ENCODE measurements at regions not wholly inside any gene's neighbourhood (a gene's known extent, or its start where the extent isn't known, plus 50 kb on each side); places are given as distances from the start of the nearest gene placed in this dataset.

DNA sequence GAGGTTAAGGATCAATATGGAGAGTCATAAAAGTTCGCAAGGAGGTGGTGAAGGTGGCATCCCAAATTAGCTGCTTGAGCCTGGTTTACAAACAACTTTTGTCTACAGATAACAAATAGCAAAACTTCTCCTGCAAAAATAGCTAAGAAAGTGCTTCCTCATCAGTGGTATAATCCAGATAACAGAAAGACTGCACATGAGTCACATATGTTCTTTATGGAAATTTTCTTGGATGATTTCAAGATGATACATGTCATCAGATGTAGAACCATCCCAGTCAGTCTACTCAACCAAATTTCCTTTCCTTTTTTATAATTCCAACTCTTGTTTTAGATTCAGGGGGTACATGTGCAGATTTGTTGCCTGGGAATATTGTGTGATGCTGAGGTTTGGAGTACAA lies 133.0 kb downstream of the BTG1 start:
- peaks cover 0 to 22% (median 5%) of the 10 kb centered on the region in 11 donors for H3K9me3 Mint-ChIP-seq
- H3K27me3 Mint-ChIP-seq, result no peaks in the 10 kb centered on the region
- Histone ChIP-seq H3K4me1 (ENCODE audit: control insufficient read depth in 2 of 2, insufficient read depth in 2 of 2, low read length in 2 of 2) (peaks cover 11 to 36% of the 10 kb centered on the region in 2 donors), H3K4me3 (ENCODE audit: low read length) (no peak overlapping the region), H3K27ac (ENCODE audit: low read depth, low read length) (no peak overlapping the region), H3K9me3 (ENCODE audit: control insufficient read depth in 2 of 3, low read length in 3 of 3) (no peaks in the 10 kb centered on the region), H3K36me3 (ENCODE audit: control insufficient read depth in 2 of 3, insufficient read depth in 3 of 3, low read length in 3 of 3) (no peaks in the 10 kb centered on the region), H3K27me3 (ENCODE audit: control insufficient read depth in 2 of 2, insufficient read depth in 2 of 2, low read length in 2 of 2) (no peaks in the 10 kb centered on the region)
- peaks cover 14 to 71% (median 62%) of the 10 kb centered on the region in 7 donors for H3K4me1 Mint-ChIP-seq
- H3K36me3 Mint-ChIP-seq, result peaks cover 5 to 16% (median 6%) of the 10 kb centered on the region in 5 donors
- POLR2A ChIA-PET, result interaction anchor here (0.7 to 2.0 kb wide), 8 partner anchors 16 to 133 kb away, joined by 3 to 14 read pairs (median 6); partner anchors contain the start of gene BTG1
- intact Hi-C loops (cut with micrococcal nuclease), result no loop called here
- H3K27ac Mint-ChIP-seq, result peak overlapping the region in 8 of 9 donors; percentile 67 to 97 (median 93)
- peak overlapping the region in 4 of 10 donors; percentile 13 to 85 (median 30) for H3K4me3 Mint-ChIP-seq
- CTCF ChIA-PET, result interaction anchor here (0.9 kb wide), 1 partner anchor 17 kb away, joined by 3 read pairs; no protein-coding TSS in a partner anchor
- DNase-seq, result no peak
- no peak for ATAC-seq

DNA sequence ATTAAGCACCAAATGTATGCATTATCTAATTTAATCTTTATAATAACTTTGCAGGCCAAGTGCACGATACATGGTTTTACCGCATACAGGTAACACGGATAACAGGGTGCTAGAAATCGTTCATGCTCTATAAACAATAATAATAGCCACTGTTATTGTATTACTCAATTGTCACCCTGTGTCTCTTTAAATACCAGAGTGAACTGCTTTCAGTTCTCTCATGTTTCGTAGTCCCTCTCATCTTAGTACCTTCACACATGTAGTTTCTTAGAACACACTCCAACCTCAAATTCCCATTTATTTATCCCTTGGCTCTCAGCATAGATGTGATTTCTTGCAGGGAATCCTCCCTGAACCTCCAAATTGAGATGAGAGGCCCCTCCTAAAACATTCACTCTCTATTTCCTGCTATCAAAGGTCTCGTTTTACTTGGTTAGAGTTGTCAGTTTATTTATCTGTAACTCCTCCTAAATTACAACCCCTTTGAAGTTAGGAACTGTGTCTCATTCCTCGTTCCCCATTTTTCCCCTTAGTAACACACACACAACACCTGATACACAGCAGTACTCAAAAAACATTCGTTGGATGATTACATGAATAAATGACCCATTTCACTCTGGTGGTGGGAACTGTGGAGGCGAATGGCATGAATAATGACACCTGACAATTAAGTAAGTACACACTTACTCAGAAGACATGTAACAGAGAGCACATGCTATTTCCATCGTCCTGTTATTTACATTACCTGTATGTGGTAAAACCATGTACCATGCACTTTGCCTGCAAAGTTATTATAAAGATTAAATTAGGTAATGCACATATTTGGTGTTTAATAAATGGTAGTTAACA lies 134.6 kb downstream of the BTG1 start:
- peak; percentile 37 for ATAC-seq
- intact Hi-C loops (cut with micrococcal nuclease), result loop anchor here in 1 of 2 donors (1.0 kb wide), 3 partner anchors 9 to 19 kb away; no protein-coding TSS in a partner anchor
- peaks cover 3 to 13% (median 7%) of the 10 kb centered on the region in 5 donors for H3K36me3 Mint-ChIP-seq

DNA sequence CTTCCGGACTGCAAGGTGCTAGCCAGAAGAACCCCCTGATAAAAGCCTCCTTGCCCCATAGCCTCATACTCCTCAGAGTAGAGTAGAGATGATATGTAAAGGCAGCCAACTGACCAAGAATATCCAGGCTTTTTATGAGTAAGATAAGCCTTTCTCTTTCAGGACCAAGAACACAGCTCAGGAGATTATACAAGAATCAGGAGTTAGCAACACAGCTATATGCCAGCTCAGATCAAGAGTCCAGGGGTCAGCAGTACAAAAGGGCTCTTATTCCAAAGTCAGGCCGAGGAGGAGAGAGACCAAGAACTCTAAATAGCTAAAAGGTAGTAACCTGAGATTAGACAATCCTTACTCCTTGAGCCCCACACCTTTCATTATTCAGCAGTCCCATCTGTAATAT lies 135.3 kb downstream of the BTG1 start:
- H3K4me3 ChIP-seq (ENCODE audit: low read length), result no peak overlapping the region
- no peak for ATAC-seq

More for the DNA sequence above, 134.6 kb downstream of the BTG1 start:
- Mint-ChIP-seq H3K4me1 (peaks cover 19 to 79% (median 69%) of the 10 kb centered on the region in 7 donors), H3K4me3 (peak overlapping the region; percentile 32 to 90 (median 84)), H3K9me3 (peaks cover 0 to 23% (median 5%) of the 10 kb centered on the region in 11 donors), H3K27ac (peak overlapping the region; percentile 63 to 98 (median 95)), H3K27me3 (no peaks in the 10 kb centered on the region)
- ChIA-PET POLR2A (interaction anchor here (0.7 to 6.1 kb wide), 13 partner anchors 11 to 399 kb away, joined by 3 to 62 read pairs (median 7); partner anchors contain the start of gene BTG1), CTCF (interaction anchor here (0.7 to 2.0 kb wide), 5 partner anchors 9 to 558 kb away, joined by 3 to 6 read pairs (median 4); no protein-coding TSS in a partner anchor)
- Histone ChIP-seq H3K9me3 (ENCODE audit: control insufficient read depth in 2 of 3, low read length in 3 of 3) (no peaks in the 10 kb centered on the region), H3K27me3 (ENCODE audit: control insufficient read depth in 2 of 2, insufficient read depth in 2 of 2, low read length in 2 of 2) (no peaks in the 10 kb centered on the region), H3K4me1 (ENCODE audit: control insufficient read depth in 2 of 2, insufficient read depth in 2 of 2, low read length in 2 of 2) (peaks cover 11 to 36% of the 10 kb centered on the region in 2 donors), H3K4me3 (ENCODE audit: low read length) (peak overlapping the region; percentile 22), H3K36me3 (ENCODE audit: control insufficient read depth in 2 of 3, insufficient read depth in 3 of 3, low read length in 3 of 3) (no peaks in the 10 kb centered on the region), H3K27ac (ENCODE audit: low read depth, low read length) (peak overlapping the region; percentile 69)
- DNase-seq, result peak in 4 of 9 donors; percentile 21 to 37 (median 32)

DNA sequence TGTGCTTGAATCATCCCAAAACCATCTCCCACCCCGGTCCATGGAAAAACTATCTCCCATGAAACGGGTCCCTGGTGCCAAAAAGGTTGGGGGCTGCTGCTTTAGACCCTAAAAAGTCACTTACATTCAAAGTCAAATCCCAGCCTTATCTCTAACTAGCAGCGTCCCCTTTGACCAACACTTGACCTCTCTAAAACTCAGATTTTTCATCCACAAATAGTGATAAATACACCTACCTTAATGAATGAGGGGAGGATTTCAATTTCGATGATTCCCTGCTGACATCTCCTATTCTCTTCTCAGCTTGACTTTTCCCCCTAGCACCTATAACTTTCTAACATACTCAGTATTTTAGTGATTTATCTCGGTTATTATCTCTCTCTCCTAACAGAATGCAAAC lies 137.3 kb downstream of the BTG1 start:
- no peaks in the 10 kb centered on the region for H3K27me3 Mint-ChIP-seq
- CTCF ChIA-PET, result interaction anchor here (0.8 to 1.3 kb wide), 3 partner anchors 13 to 430 kb away, joined by 4 to 8 read pairs (median 4); no protein-coding TSS in a partner anchor

More for the DNA sequence above, 135.3 kb downstream of the BTG1 start:
- Mint-ChIP-seq H3K9me3 (peaks cover under 1 to 17% (median 5%) of the 10 kb centered on the region in 11 donors), H3K4me1 (peaks cover 19 to 85% (median 72%) of the 10 kb centered on the region in 7 donors), H3K27me3 (no peaks in the 10 kb centered on the region), H3K36me3 (peaks cover 3 to 9% (median 7%) of the 10 kb centered on the region in 5 donors), H3K4me3 (peak overlapping the region in 9 of 10 donors; percentile 40 to 85 (median 57)), H3K27ac (peak overlapping the region in 8 of 9 donors; percentile 87 to 95 (median 91))
- Histone ChIP-seq H3K36me3 (ENCODE audit: control insufficient read depth in 2 of 3, insufficient read depth in 3 of 3, low read length in 3 of 3) (no peaks in the 10 kb centered on the region), H3K27ac (ENCODE audit: low read depth, low read length) (peak overlapping the region; percentile 69), H3K27me3 (ENCODE audit: control insufficient read depth in 2 of 2, insufficient read depth in 2 of 2, low read length in 2 of 2) (no peaks in the 10 kb centered on the region), H3K9me3 (ENCODE audit: control insufficient read depth in 2 of 3, low read length in 3 of 3) (no peaks in the 10 kb centered on the region), H3K4me1 (ENCODE audit: control insufficient read depth in 2 of 2, insufficient read depth in 2 of 2, low read length in 2 of 2) (peaks cover 11 to 36% of the 10 kb centered on the region in 2 donors)
- intact Hi-C loops (cut with micrococcal nuclease), result no loop called here
- DNase-seq, result no peak
- ChIA-PET CTCF (interaction anchor here (1.0 to 2.0 kb wide), 5 partner anchors 9 to 560 kb away, joined by 3 to 6 read pairs (median 4); no protein-coding TSS in a partner anchor), POLR2A (interaction anchor here (0.8 to 6.1 kb wide), 12 partner anchors 11 to 141 kb away, joined by 3 to 62 read pairs (median 8); partner anchors contain the start of gene BTG1)

DNA sequence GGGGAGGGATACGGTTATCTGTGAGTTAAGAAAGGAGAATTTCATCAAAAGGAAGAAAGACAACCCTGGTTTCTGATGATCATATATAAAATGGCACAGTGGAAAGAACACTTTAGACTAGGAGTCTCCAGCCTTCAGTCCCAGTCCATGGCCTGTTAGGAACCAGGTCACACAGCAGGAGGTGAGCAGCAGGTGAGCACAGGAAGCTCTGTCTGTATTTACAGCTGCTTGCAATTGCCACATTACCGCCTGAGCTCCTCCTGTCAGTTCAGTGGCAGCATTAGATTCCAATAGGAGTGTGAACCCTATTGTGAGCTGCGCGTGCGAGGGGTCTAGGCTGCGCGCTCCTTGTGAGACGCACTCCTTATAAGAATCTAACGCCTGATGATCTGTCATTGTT lies 137.9 kb downstream of the BTG1 start:
- POLR2A ChIA-PET, result interaction anchor here (0.6 to 6.1 kb wide), 4 partner anchors 23 to 371 kb away, joined by 3 to 62 read pairs (median 20); partner anchors contain the start of gene BTG1
- DNase-seq, result no peak

More for the DNA sequence above, 137.3 kb downstream of the BTG1 start:
- no peaks in the 10 kb centered on the region for H3K9me3 ChIP-seq (ENCODE audit: control insufficient read depth in 2 of 3, low read length in 3 of 3)
- H3K4me1 Mint-ChIP-seq, result peaks cover 19 to 95% (median 83%) of the 10 kb centered on the region in 7 donors
- H3K27me3 ChIP-seq (ENCODE audit: control insufficient read depth in 2 of 2, insufficient read depth in 2 of 2, low read length in 2 of 2), result no peaks in the 10 kb centered on the region
- no peak for ATAC-seq
- H3K36me3 Mint-ChIP-seq, result peaks cover 3 to 13% (median 7%) of the 10 kb centered on the region in 5 donors
- peaks cover 1 to 17% (median 5%) of the 10 kb centered on the region in 11 donors for H3K9me3 Mint-ChIP-seq
- peaks cover 11 to 48% of the 10 kb centered on the region in 2 donors for H3K4me1 ChIP-seq (ENCODE audit: control insufficient read depth in 2 of 2, insufficient read depth in 2 of 2, low read length in 2 of 2)
- no peak for DNase-seq
- intact Hi-C loops (cut with micrococcal nuclease), result loop anchor here in 1 of 2 donors (5.0 kb wide), 1 partner anchor 134 kb away; no protein-coding TSS in a partner anchor
- no peak overlapping the region for H3K4me3 ChIP-seq (ENCODE audit: low read length)
- H3K4me3 Mint-ChIP-seq, result peak overlapping the region in 3 of 10 donors; percentile 18 to 34 (median 25)
- no peaks in the 10 kb centered on the region for H3K36me3 ChIP-seq (ENCODE audit: control insufficient read depth in 2 of 3, insufficient read depth in 3 of 3, low read length in 3 of 3)
- peak overlapping the region in 7 of 9 donors; percentile 9 to 95 (median 82) for H3K27ac Mint-ChIP-seq
- POLR2A ChIA-PET, result interaction anchor here (1.0 to 6.1 kb wide), 9 partner anchors 8 to 137 kb away, joined by 3 to 62 read pairs (median 9); partner anchors contain the start of gene BTG1
- no peak overlapping the region for H3K27ac ChIP-seq (ENCODE audit: low read depth, low read length)

More for the DNA sequence above, 137.9 kb downstream of the BTG1 start:
- Histone ChIP-seq H3K27me3 (ENCODE audit: control insufficient read depth in 2 of 2, insufficient read depth in 2 of 2, low read length in 2 of 2) (no peaks in the 10 kb centered on the region), H3K27ac (ENCODE audit: low read depth, low read length) (no peak overlapping the region), H3K4me3 (ENCODE audit: low read length) (no peak overlapping the region), H3K36me3 (ENCODE audit: control insufficient read depth in 2 of 3, insufficient read depth in 3 of 3, low read length in 3 of 3) (no peaks in the 10 kb centered on the region), H3K4me1 (ENCODE audit: control insufficient read depth in 2 of 2, insufficient read depth in 2 of 2, low read length in 2 of 2) (peaks cover 11 to 52% of the 10 kb centered on the region in 2 donors), H3K9me3 (ENCODE audit: control insufficient read depth in 2 of 3, low read length in 3 of 3) (no peaks in the 10 kb centered on the region)
- Mint-ChIP-seq H3K27me3 (no peaks in the 10 kb centered on the region), H3K4me1 (peaks cover 21 to 95% (median 84%) of the 10 kb centered on the region in 7 donors), H3K4me3 (peak overlapping the region in 1 of 10 donors; percentile 54), H3K27ac (peak overlapping the region in 6 of 9 donors; percentile 20 to 95 (median 65)), H3K36me3 (peaks cover 3 to 10% (median 6%) of the 10 kb centered on the region in 5 donors), H3K9me3 (peaks cover under 1 to 11% (median 4%) of the 10 kb centered on the region in 11 donors)
- intact Hi-C loops (cut with micrococcal nuclease), result loop anchor here in 1 of 2 donors (5.0 kb wide), 1 partner anchor 135 kb away; no protein-coding TSS in a partner anchor
- no peak for ATAC-seq
- CTCF ChIA-PET, result interaction anchor here (0.8 to 1.0 kb wide), 2 partner anchors 395 to 429 kb away, joined by 4 read pairs; no protein-coding TSS in a partner anchor
